H1 (cell line): ENCODE measurements at regions not wholly inside any gene's neighbourhood (a gene's known extent, or its start where the extent isn't known, plus 50 kb on each side); places are given as distances from the start of the nearest gene placed in this dataset.

ENCODE experiments used
- CTCF ChIP-seq, 3 experiments: IDR thresholded peaks; 1 replicate in 2 of 3; 2 replicates in 1 of 3; pipeline versions ENCODE4 v1.5.1 to v1.6.1; 2011; ENCODE audit warnings: low read length in 3 of 3, mild to moderate bottlenecking in 3 of 3, inconsistent platforms in 2 of 3, low read depth in 1 of 3, moderate library complexity in 1 of 3; ENCODE audit not compliant: insufficient read depth in 1 of 3; ENCODE audit errors: control extremely low read depth in 1 of 3
- EZH2 ChIP-seq: fragments of 200-600 bp; sonication (generic); IDR thresholded peaks from 2 replicates; pipeline ENCODE4 v1.7.1; 2012; ENCODE audit warnings: low read depth, mild to moderate bottlenecking, moderate library complexity, low read length, inconsistent platforms; ENCODE audit not compliant: severe bottlenecking
- FOSL1 ChIP-seq: IDR thresholded peaks from 2 replicates; pipeline ENCODE4 v1.6.1; 2011; ENCODE audit warnings: mild to moderate bottlenecking, low read depth, low read length, moderate library complexity; ENCODE audit not compliant: insufficient read depth
- HDAC2 ChIP-seq, 2 experiments: fragments of 300-600 bp in 1 of 2; sonication (generic) in 1 of 2; IDR thresholded peaks; 2 replicates each; pipeline ENCODE4 v1.6.1; 2011 to 2012; ENCODE audit warnings: low read depth in 2 of 2, low read length in 2 of 2, mild to moderate bottlenecking in 2 of 2, moderate library complexity in 2 of 2, borderline replicate concordance in 1 of 2, inconsistent platforms in 1 of 2
- JUN ChIP-seq: IDR thresholded peaks from 2 replicates; pipeline ENCODE4 v1.6.1; 2011; ENCODE audit warnings: low read depth, mild to moderate bottlenecking, improper control_type of control experiment, low read length
- NRF1 ChIP-seq: IDR thresholded peaks from 2 replicates; pipeline ENCODE4 v1.6.1; 2011; ENCODE audit warnings: mild to moderate bottlenecking, low read depth, low read length, improper control_type of control experiment
- POLR2A ChIP-seq, 2 experiments: IDR thresholded peaks; 1 replicate in 1 of 2; 2 replicates in 1 of 2; pipeline ENCODE4 v1.6.1; 2011; ENCODE audit warnings: low read depth in 2 of 2, low read length in 2 of 2, mild to moderate bottlenecking in 2 of 2; ENCODE audit errors: control extremely low read depth in 1 of 2
- POLR2AphosphoS5 ChIP-seq: IDR thresholded peaks from 2 replicates; pipeline ENCODE4 v1.6.1; 2011; ENCODE audit warnings: low read depth, low read length
- RXRA ChIP-seq: IDR thresholded peaks from 2 replicates; pipeline ENCODE4 v1.6.1; 2011; ENCODE audit warnings: low read depth, mild to moderate bottlenecking, low read length, moderate library complexity; ENCODE audit not compliant: insufficient read depth
- SP4 ChIP-seq: IDR thresholded peaks from 2 replicates; pipeline ENCODE4 v1.6.1; 2012; ENCODE audit warnings: low read length, inconsistent platforms

DNA sequence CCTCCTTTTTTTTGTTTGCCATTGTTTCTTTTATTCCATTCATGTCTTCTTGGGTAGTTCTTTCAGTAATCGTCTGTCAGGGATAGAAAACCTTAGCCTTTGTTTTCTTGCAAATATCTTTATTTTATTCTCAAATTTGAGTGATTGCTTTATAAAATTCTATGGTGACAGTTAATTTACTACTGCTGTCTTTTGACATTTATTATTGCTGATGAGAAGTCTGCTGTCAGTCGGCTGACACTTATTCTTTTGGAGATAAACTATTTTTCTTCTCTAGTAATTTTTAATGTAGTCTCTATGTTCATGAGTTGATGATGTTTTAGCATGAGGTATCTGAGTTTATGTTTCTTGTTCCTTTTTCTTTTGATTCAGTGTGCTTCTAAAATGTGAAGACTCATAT is 983.8 kb downstream of the TTLL7 start:
- TF ChIP-seq POLR2AphosphoS5 (no peak), FOSL1 (no peak), CTCF (IDR thresholded peaks at IDR 0.05; ENCODE audit: control extremely low read depth in 1 of 3, insufficient read depth in 1 of 3, low read depth in 1 of 3, low read length in 3 of 3) (no peak), POLR2A (IDR thresholded peaks at IDR 0.05; ENCODE audit: control extremely low read depth in 1 of 2, low read depth in 2 of 2, low read length in 2 of 2) (no peak), NRF1 (no peak), EZH2 (no peak), RXRA (no peak), HDAC2 (IDR thresholded peaks at IDR 0.05; ENCODE audit: borderline replicate concordance in 1 of 2, low read depth in 2 of 2, low read length in 2 of 2) (no peak), JUN (no peak), SP4 (no peak)
